Ascending aorta (tissue), 2 donors: ENCODE measurements at regions not wholly inside any gene's neighbourhood (a gene's known extent, or its start where the extent isn't known, plus 50 kb on each side); places are given as distances from the start of the nearest gene placed in this dataset.

ENCODE experiments used
- DNase-seq, 2 donors: peaks; one replicate each; pipeline ENCODE4 v3.0.0-alpha.2; 2019; ENCODE audit warnings: low spot score in 2 of 2
- H3K27ac ChIP-seq, 2 donors: fragments of 200-600 bp; sonication (generic); one replicate each; pipeline ENCODE4 v1.5.1; 2016 to 2017; ENCODE audit warnings: mild to moderate bottlenecking in 1 of 2
- H3K27me3 ChIP-seq: fragments of 200-600 bp; sonication (generic); one replicate; pipeline ENCODE4 v1.5.1; 2017
- H3K36me3 ChIP-seq, 2 donors: fragments of 200-600 bp; sonication (generic); one replicate each; pipeline ENCODE4 v1.5.1; 2016
- H3K4me1 ChIP-seq, 2 donors: fragments of 200-600 bp; sonication (generic); one replicate each; pipeline ENCODE4 v1.5.1; 2016 to 2017; ENCODE audit warnings: mild to moderate bottlenecking in 1 of 2
- H3K4me3 ChIP-seq, 2 donors: fragments of 200-600 bp; sonication (generic); one replicate each; pipeline ENCODE4 v1.5.1; 2016 to 2017; ENCODE audit warnings: mild to moderate bottlenecking in 1 of 2
- H3K9me3 ChIP-seq, 2 donors: fragments of 200-600 bp; sonication (generic); one replicate each; pipeline ENCODE4 v1.5.1; 2016
- intact Hi-C: fragments of 100-400 bp; cut with DNase I; formaldehyde crosslinking; loops from one replicate; pipeline ENCODE4 v1.15.1; 2023
- TF ChIP-seq, protein P1 (sequence below), 3 experiments: fragments of 200-600 bp in 2 of 3; fragments of 450-650 bp in 1 of 3; sonication (generic) in 2 of 3; IDR thresholded peaks; one replicate each; pipeline ENCODE4 v1.5.1; 2016 to 2019; ENCODE audit warnings: antibody characterized with exemption in 3 of 3, mild to moderate bottlenecking in 1 of 3, moderate library complexity in 1 of 3

DNA sequence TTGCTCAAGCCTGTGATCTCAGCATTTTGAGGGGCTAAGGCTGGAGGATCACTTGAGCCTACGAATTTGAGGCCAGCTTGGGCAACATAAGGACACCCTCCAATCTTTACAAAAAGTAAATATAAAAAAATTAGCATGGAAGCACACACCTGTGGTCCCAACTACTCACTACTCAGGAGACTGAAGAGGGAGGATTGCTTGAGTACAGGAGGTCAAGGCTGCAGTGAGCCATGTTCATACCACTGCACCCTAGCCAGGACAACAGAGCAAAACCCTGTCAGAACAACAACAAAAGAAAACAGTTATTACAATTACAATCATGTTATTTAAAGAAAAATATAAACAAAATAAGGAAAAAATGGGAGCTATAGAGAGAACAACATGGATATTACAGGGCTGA is 82.5 kb upstream of the TNFAIP3 start:
- no peaks in the 10 kb centered on the region for H3K36me3 ChIP-seq
- no peaks in the 10 kb centered on the region for H3K27me3 ChIP-seq
- no peak for DNase-seq
- H3K4me3 ChIP-seq: no peak overlapping the region
- no peaks in the 10 kb centered on the region for H3K9me3 ChIP-seq
- H3K27ac ChIP-seq: no peak overlapping the region
- intact Hi-C loops: no loop called here
- TF ChIP-seq, protein P1, sequence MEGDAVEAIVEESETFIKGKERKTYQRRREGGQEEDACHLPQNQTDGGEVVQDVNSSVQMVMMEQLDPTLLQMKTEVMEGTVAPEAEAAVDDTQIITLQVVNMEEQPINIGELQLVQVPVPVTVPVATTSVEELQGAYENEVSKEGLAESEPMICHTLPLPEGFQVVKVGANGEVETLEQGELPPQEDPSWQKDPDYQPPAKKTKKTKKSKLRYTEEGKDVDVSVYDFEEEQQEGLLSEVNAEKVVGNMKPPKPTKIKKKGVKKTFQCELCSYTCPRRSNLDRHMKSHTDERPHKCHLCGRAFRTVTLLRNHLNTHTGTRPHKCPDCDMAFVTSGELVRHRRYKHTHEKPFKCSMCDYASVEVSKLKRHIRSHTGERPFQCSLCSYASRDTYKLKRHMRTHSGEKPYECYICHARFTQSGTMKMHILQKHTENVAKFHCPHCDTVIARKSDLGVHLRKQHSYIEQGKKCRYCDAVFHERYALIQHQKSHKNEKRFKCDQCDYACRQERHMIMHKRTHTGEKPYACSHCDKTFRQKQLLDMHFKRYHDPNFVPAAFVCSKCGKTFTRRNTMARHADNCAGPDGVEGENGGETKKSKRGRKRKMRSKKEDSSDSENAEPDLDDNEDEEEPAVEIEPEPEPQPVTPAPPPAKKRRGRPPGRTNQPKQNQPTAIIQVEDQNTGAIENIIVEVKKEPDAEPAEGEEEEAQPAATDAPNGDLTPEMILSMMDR (IDR thresholded peaks at IDR 0.05): no peak
- H3K4me1 ChIP-seq: no peaks in the 10 kb centered on the region

DNA sequence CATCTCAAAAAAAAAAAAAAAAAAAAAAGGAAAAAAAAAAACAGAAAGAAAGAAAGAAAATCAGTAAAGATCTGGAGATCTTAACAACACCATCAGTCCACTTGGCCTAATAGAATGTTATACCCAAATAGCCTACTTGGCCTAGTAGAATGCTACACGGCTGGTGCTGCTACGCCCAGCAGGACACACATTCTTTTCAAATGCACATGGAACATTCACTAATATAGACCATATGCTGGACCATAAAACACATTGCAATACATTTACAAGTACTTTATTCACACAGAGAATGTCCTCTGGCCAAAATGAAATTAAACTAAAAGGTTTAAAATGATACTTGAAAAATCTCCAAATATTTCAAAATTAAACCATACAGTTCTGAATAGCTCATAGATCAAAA is 80.0 kb upstream of the TNFAIP3 start:
- Histone ChIP-seq H3K4me3 (no peak overlapping the region), H3K4me1 (no peaks in the 10 kb centered on the region), H3K36me3 (no peaks in the 10 kb centered on the region), H3K27me3 (no peaks in the 10 kb centered on the region), H3K27ac (no peak overlapping the region), H3K9me3 (no peaks in the 10 kb centered on the region)
- intact Hi-C loops: no loop called here
- no peak for DNase-seq
- TF ChIP-seq, protein P1 (IDR thresholded peaks at IDR 0.05): no peak

DNA sequence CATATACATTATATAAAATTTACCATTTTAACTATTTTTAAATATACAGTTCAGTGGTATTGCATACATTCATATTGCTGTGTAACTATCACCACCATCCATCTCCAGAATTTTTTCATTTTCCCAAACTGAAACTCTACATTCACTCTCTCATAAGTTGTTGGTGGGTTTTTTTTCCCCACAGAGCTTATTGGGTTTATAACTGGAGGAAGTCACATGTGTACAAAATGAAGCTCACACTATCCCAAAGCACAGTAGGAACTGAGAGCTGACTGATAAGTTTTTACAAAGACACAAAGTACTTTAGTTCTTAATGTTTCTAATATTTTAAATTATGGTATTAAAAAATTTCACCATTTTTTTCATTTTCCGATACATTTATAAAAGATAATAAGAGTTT is 78.8 kb upstream of the TNFAIP3 start:
- Histone ChIP-seq H3K36me3 (no peaks in the 10 kb centered on the region), H3K4me1 (no peaks in the 10 kb centered on the region)
- intact Hi-C loops: no loop called here

DNA sequence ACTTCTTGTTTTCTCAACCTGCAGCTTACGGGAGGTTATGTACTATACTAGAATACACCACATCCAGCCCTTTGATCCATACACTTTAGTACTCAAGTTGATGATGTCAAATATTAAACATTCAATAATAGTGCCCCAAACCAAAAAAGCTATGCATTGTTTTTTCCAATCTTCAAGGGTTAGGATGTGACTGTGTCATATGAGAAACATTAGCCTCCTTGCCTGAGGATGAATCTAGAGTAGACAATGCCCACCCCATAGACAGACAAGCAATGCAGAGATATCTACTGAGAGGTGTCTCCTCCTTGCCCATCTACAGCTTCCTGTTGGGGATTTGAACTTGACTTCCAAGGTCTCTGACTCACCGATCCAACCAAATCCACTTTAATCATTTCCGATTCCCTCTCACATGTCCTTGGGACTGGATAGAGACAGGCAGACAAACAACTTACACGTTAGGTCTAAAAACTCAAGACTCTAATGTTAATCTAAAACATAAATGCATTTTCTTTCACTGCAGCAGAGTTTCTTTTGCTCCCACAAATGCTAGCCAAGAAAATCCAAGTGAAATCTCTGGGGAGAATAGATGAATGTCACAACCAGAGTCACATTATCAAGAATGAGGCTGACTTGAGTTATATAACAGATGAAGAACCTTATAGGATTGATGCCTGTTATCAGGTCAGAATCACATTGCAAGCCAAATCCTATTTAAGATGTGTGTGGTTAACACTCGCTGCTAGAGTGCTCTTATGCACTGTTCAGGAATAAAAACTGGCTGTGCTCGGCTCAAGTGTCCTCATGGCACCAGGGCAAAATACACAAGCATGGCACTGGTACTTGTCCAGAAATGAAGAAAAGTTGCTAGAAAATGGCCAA is 75.5 kb upstream of the TNFAIP3 start:
- intact Hi-C loops: no loop called here
- no peaks in the 10 kb centered on the region for H3K27me3 ChIP-seq
- no peak for DNase-seq
- no peak overlapping the region for H3K4me3 ChIP-seq
- no peak overlapping the region for H3K27ac ChIP-seq
- H3K9me3 ChIP-seq: no peaks in the 10 kb centered on the region
- TF ChIP-seq, protein P1 (IDR thresholded peaks at IDR 0.05): no peak
- no peaks in the 10 kb centered on the region for H3K4me1 ChIP-seq
- no peaks in the 10 kb centered on the region for H3K36me3 ChIP-seq

More for the DNA sequence above, 78.8 kb upstream of the TNFAIP3 start:
- Histone ChIP-seq H3K9me3 (no peaks in the 10 kb centered on the region), H3K4me3 (no peak overlapping the region), H3K27me3 (no peaks in the 10 kb centered on the region), H3K27ac (no peak overlapping the region)
- TF ChIP-seq, protein P1 (IDR thresholded peaks at IDR 0.05): no peak
- DNase-seq: no peak

DNA sequence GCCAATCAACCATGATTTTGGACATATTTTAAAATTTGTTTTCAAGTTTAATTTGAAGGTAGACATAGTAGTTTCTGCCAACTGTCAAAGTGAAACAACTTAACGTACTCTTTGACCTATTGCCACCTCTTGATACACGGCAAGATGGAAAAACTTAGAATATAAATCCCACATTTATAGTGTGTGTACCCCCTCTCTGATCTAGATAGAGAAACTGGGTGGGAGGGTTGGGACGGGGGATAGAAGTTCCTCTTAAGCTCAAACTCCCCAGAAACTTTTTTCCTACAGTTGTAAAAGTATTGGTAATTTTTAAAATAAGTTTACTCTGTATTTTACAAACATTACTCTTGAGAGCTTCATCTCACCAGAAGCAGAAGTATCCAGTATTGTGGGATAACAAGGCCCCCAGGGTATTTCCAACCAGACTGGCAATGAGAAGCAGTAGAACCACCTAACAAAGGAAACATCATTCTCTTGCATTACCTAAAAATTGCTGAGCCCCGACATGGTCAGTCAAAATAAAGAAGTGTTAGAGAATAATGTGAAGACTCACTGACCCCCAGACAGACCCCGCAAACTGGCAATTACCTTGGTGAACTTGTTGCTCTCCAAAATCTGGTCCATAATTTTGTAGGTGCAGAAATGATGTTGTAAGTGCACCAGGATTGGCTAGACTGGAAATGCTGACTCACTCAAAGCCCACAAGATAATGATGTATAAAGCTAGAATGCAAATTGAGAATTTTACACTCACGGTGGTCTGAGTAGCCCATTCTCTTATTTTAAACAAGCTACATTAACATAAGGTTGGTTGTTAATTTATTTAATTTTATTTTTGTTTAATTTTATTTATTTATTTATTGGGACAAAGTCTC is 74.7 kb upstream of the TNFAIP3 start:
- Histone ChIP-seq H3K27ac (no peak overlapping the region), H3K27me3 (no peaks in the 10 kb centered on the region), H3K36me3 (no peaks in the 10 kb centered on the region), H3K4me1 (no peaks in the 10 kb centered on the region), H3K9me3 (no peaks in the 10 kb centered on the region), H3K4me3 (no peak overlapping the region)
- intact Hi-C loops: no loop called here
- TF ChIP-seq, protein P1 (IDR thresholded peaks at IDR 0.05): no peak
- no peak for DNase-seq
